Neural progenitor cell (in vitro differentiated cells): ENCODE measurements at regions not wholly inside any gene's neighbourhood (a gene's known extent, or its start where the extent isn't known, plus 50 kb on each side); places are given as distances from the start of the nearest gene placed in this dataset.
A peak's percentile ranks its signal among the peaks of the same experiment; 100 is the strongest.

Experiments
- DNase-seq: peaks from one replicate; pipeline ENCODE4 v3.0.0-alpha.2; 2016; ENCODE audit warnings: low spot score
- H2AFZ ChIP-seq: fragments of 200-600 bp; sonication (generic); replicated peaks from 2 replicates; pipeline ENCODE4 v1.6.1; 2016; ENCODE audit warnings: antibody characterized with exemption
- H3F3A ChIP-seq: fragments of 200-600 bp; sonication (generic); 2 replicates; pipeline ENCODE4 v1.6.1; 2016; ENCODE audit warnings: antibody characterized with exemption, low read depth
- H3K27ac ChIP-seq: fragments of 200-600 bp; sonication (generic); 2 replicates; pipeline ENCODE4 v1.5.1; 2016; ENCODE audit warnings: mild to moderate bottlenecking
- H3K27me3 ChIP-seq: fragments of 200-600 bp; sonication (generic); 2 replicates; pipeline ENCODE4 v1.6.1; 2016; ENCODE audit warnings: mild to moderate bottlenecking, moderate library complexity
- H3K36me3 ChIP-seq: fragments of 200-600 bp; sonication (generic); 2 replicates; pipeline ENCODE4 v1.5.1; 2016
- H3K4me1 ChIP-seq: fragments of 200-600 bp; sonication (generic); 2 replicates; pipeline ENCODE4 v1.6.1; 2016; ENCODE audit warnings: mixed run types
- H3K4me2 ChIP-seq: fragments of 200-600 bp; sonication (generic); 2 replicates; pipeline ENCODE4 v1.6.1; 2016
- H3K4me3 ChIP-seq: fragments of 200-600 bp; sonication (generic); 2 replicates; pipeline ENCODE4 v1.5.1; 2016
- H3K79me2 ChIP-seq: fragments of 200-600 bp; sonication (generic); 2 replicates; pipeline ENCODE4 v1.6.1; 2016; ENCODE audit warnings: low read depth
- H3K9ac ChIP-seq: fragments of 200-600 bp; sonication (generic); 2 replicates; pipeline ENCODE4 v1.6.1; 2016
- H3K9me3 ChIP-seq: fragments of 200-600 bp; sonication (generic); 2 replicates; pipeline ENCODE4 v1.5.1; 2016; ENCODE audit warnings: low read depth
- H4K20me1 ChIP-seq: fragments of 200-600 bp; sonication (generic); 2 replicates; pipeline ENCODE4 v1.6.1; 2016; ENCODE audit warnings: low read depth
- H3K27ac Mint-ChIP-seq: 3 replicates; pipeline ENCODE4 v1.8.0; 2021; ENCODE audit warnings: mixed read lengths
- H3K27me3 Mint-ChIP-seq: 2 replicates; pipeline ENCODE4 v1.8.0; 2022; ENCODE audit warnings: low read depth, mild to moderate bottlenecking, inconsistent platforms, moderate library complexity, mixed read lengths; ENCODE audit not compliant: insufficient read depth
- H3K36me3 Mint-ChIP-seq: 3 replicates; pipeline ENCODE4 v1.8.0; 2021; ENCODE audit warnings: mixed read lengths
- H3K4me1 Mint-ChIP-seq: 3 replicates; pipeline ENCODE4 v1.8.0; 2021; ENCODE audit warnings: mixed read lengths
- H3K4me3 Mint-ChIP-seq: 3 replicates; pipeline ENCODE4 v1.8.0; 2021; ENCODE audit warnings: mild to moderate bottlenecking, moderate library complexity, mixed read lengths
- H3K9me3 Mint-ChIP-seq: 3 replicates; pipeline ENCODE4 v1.8.0; 2020; ENCODE audit warnings: mixed read lengths
- EZH2 ChIP-seq: fragments of 200-600 bp; sonication (generic); IDR thresholded peaks from 2 replicates; pipeline ENCODE4 v1.6.1; 2017; ENCODE audit warnings: antibody characterized with exemption, mild to moderate bottlenecking, moderate library complexity
- EZH2phosphoT487 ChIP-seq: fragments of 200-600 bp; sonication (generic); IDR thresholded peaks from 2 replicates; pipeline ENCODE4 v1.6.1; 2017; ENCODE audit warnings: antibody characterized with exemption
- TF ChIP-seq, protein P1 (sequence below): fragments of 200-600 bp; sonication (generic); IDR thresholded peaks from 2 replicates; pipeline ENCODE4 v1.5.1; 2017; ENCODE audit warnings: antibody characterized with exemption, mild to moderate bottlenecking

GRCh38 chr16:6600167-6600566 lies 732.5 kb upstream of the RBFOX1 start:
- peaks cover 23% of the 10 kb centered on the region for H3K4me1 Mint-ChIP-seq
- H3K27me3 ChIP-seq, result no peaks in the 10 kb centered on the region
- no peak overlapping the region for H3K27ac ChIP-seq
- H3K27me3 Mint-ChIP-seq, result peaks cover 2% of the 10 kb centered on the region
- DNase-seq, result no peak
- no peaks in the 10 kb centered on the region for H3K36me3 ChIP-seq
- no peaks in the 10 kb centered on the region for H4K20me1 ChIP-seq
- H3K9me3 ChIP-seq, result no peaks in the 10 kb centered on the region
- H3K27ac Mint-ChIP-seq, result no peak overlapping the region
- H3K9me3 Mint-ChIP-seq, result no peaks in the 10 kb centered on the region
- H3K4me2 ChIP-seq, result peak overlapping the region; percentile 38
- H3F3A ChIP-seq, result peaks cover 4% of the 10 kb centered on the region
- H3K9ac ChIP-seq, result no peak overlapping the region
- peaks cover 27% of the 10 kb centered on the region for H3K4me1 ChIP-seq
- no peak overlapping the region for H3K4me3 Mint-ChIP-seq
- H3K36me3 Mint-ChIP-seq, result no peaks in the 10 kb centered on the region
- H2AFZ ChIP-seq, result peak overlapping the region; percentile 65
- TF ChIP-seq, protein P1, sequence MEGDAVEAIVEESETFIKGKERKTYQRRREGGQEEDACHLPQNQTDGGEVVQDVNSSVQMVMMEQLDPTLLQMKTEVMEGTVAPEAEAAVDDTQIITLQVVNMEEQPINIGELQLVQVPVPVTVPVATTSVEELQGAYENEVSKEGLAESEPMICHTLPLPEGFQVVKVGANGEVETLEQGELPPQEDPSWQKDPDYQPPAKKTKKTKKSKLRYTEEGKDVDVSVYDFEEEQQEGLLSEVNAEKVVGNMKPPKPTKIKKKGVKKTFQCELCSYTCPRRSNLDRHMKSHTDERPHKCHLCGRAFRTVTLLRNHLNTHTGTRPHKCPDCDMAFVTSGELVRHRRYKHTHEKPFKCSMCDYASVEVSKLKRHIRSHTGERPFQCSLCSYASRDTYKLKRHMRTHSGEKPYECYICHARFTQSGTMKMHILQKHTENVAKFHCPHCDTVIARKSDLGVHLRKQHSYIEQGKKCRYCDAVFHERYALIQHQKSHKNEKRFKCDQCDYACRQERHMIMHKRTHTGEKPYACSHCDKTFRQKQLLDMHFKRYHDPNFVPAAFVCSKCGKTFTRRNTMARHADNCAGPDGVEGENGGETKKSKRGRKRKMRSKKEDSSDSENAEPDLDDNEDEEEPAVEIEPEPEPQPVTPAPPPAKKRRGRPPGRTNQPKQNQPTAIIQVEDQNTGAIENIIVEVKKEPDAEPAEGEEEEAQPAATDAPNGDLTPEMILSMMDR, result no peak
- TF ChIP-seq EZH2 (no peak), EZH2phosphoT487 (no peak)
- no peaks in the 10 kb centered on the region for H3K79me2 ChIP-seq
- no peak overlapping the region for H3K4me3 ChIP-seq

- H3K36me3 ChIP-seq, result no peaks in the 10 kb centered on the region
- peaks cover under 1% of the 10 kb centered on the region for H3K36me3 Mint-ChIP-seq
- no peaks in the 10 kb centered on the region for H3K79me2 ChIP-seq
- H3K9me3 ChIP-seq, result no peaks in the 10 kb centered on the region
- peaks cover 49% of the 10 kb centered on the region for H3K4me1 ChIP-seq
- H3K4me3 Mint-ChIP-seq, result no peak overlapping the region
- H4K20me1 ChIP-seq, result no peaks in the 10 kb centered on the region
- H2AFZ ChIP-seq, result no peak overlapping the region
- TF ChIP-seq, protein P1, result no peak
- no peak for TF ChIP-seq EZH2
- no peak for TF ChIP-seq EZH2phosphoT487
- H3K27ac ChIP-seq, result no peak overlapping the region
- H3K27ac Mint-ChIP-seq, result no peak overlapping the region
- no peaks in the 10 kb centered on the region for H3K27me3 ChIP-seq
- peaks cover 2% of the 10 kb centered on the region for H3K27me3 Mint-ChIP-seq
- H3K4me2 ChIP-seq, result no peak overlapping the region
- H3F3A ChIP-seq, result peaks cover 25% of the 10 kb centered on the region
- H3K9me3 Mint-ChIP-seq, result no peaks in the 10 kb centered on the region
- DNase-seq, result no peak
- no peak overlapping the region for H3K4me3 ChIP-seq
- no peak overlapping the region for H3K9ac ChIP-seq
- H3K4me1 Mint-ChIP-seq, result peaks cover 36% of the 10 kb centered on the region
These were observed 738.8 kb upstream of the RBFOX1 start for GRCh38 chr16:6593799-6594198.

DNA sequence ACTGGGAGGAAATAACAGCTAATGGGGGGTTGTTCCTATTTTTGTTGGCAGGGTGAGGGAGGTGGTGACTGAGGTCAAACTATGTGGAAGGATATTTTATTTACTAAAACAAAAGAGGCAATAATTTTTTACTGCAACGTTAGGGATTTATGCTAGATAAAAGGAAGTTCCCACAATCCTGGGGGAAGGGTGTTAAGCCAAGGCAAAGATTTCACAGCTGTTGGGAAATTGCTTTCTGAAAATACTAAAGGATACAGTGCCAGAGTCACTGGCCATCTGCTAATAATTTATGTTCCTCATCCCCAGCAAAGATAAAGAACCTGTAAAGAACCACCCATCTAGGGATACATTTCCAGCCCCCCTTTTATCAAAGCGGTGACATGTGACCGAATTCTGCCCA lies 756.0 kb upstream of the RBFOX1 start:
- no peaks in the 10 kb centered on the region for H3K79me2 ChIP-seq
- no peak overlapping the region for H3K4me2 ChIP-seq
- no peaks in the 10 kb centered on the region for H3K27me3 ChIP-seq
- no peak overlapping the region for H2AFZ ChIP-seq
- peaks cover 10% of the 10 kb centered on the region for H3F3A ChIP-seq
- no peak overlapping the region for H3K9ac ChIP-seq
- no peaks in the 10 kb centered on the region for H3K36me3 Mint-ChIP-seq
- no peaks in the 10 kb centered on the region for H4K20me1 ChIP-seq
- H3K9me3 Mint-ChIP-seq, result no peaks in the 10 kb centered on the region
- H3K27ac ChIP-seq, result no peak overlapping the region
- no peak overlapping the region for H3K4me3 ChIP-seq
- H3K4me1 ChIP-seq, result peaks cover 10% of the 10 kb centered on the region
- H3K4me3 Mint-ChIP-seq, result no peak overlapping the region
- H3K27me3 Mint-ChIP-seq, result peaks cover 7% of the 10 kb centered on the region
- H3K9me3 ChIP-seq, result no peaks in the 10 kb centered on the region
- no peak for DNase-seq
- H3K36me3 ChIP-seq, result no peaks in the 10 kb centered on the region
- no peak for TF ChIP-seq EZH2phosphoT487
- TF ChIP-seq, protein P1, result no peak
- no peak for TF ChIP-seq EZH2
- H3K4me1 Mint-ChIP-seq, result peaks cover 11% of the 10 kb centered on the region
- no peak overlapping the region for H3K27ac Mint-ChIP-seq
